ENCODE measurements at regions not wholly inside any gene's neighbourhood (a gene's known extent, or its start where the extent isn't known, plus 50 kb on each side); places are given as distances from the start of the nearest gene placed in this dataset.
"Not testable (repeated sequence)": the region's sequence is repeated elsewhere in the genome, so short reads cannot be mapped to it uniquely, and the experiment has no call there.

DNA sequence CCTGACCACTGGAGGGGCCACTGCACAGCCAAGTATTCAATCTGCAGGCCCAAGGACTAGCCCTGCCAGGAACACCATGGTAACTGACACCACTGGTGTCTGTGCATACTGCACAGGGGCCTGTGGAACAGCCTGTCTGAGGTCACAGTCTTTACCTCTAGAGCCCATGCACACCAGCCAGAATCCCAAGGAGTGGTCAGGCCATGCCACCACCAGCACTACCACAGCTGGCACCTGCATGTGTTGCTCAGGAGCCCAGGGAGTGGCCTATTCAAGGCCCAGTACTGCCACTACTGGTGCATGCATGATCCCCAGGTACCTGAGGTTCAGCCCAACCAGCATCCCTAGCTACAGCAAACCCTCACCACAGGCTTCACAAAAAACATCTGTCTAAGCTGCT lies 546.0 kb upstream of the RGMB start:
- DNase-seq (ENCODE audit: low spot score), result no peak
- TF ChIP-seq, protein P1, sequence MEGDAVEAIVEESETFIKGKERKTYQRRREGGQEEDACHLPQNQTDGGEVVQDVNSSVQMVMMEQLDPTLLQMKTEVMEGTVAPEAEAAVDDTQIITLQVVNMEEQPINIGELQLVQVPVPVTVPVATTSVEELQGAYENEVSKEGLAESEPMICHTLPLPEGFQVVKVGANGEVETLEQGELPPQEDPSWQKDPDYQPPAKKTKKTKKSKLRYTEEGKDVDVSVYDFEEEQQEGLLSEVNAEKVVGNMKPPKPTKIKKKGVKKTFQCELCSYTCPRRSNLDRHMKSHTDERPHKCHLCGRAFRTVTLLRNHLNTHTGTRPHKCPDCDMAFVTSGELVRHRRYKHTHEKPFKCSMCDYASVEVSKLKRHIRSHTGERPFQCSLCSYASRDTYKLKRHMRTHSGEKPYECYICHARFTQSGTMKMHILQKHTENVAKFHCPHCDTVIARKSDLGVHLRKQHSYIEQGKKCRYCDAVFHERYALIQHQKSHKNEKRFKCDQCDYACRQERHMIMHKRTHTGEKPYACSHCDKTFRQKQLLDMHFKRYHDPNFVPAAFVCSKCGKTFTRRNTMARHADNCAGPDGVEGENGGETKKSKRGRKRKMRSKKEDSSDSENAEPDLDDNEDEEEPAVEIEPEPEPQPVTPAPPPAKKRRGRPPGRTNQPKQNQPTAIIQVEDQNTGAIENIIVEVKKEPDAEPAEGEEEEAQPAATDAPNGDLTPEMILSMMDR (IDR thresholded peaks at IDR 0.05; ENCODE audit: unreplicated experiment), result no peak
- H3K4me1 Mint-ChIP-seq (ENCODE audit: unreplicated experiment), result no peaks in the 10 kb centered on the region
- H3K36me3 Mint-ChIP-seq (ENCODE audit: low read depth, unreplicated experiment), result peaks cover 3% of the 10 kb centered on the region
- no peaks in the 10 kb centered on the region for H3K9me3 Mint-ChIP-seq (ENCODE audit: unreplicated experiment)
- no peak overlapping the region for H3K4me3 Mint-ChIP-seq (ENCODE audit: unreplicated experiment)
- no peak overlapping the region for H3K27ac Mint-ChIP-seq (ENCODE audit: unreplicated experiment)
- no peaks in the 10 kb centered on the region for H3K27me3 Mint-ChIP-seq (ENCODE audit: unreplicated experiment)

- no peak for DNase-seq (ENCODE audit: low spot score)
- TF ChIP-seq, protein P1 (IDR thresholded peaks at IDR 0.05; ENCODE audit: unreplicated experiment), result no peak
- Mint-ChIP-seq H3K36me3 (ENCODE audit: low read depth, unreplicated experiment) (peaks cover 3% of the 10 kb centered on the region), H3K4me3 (ENCODE audit: unreplicated experiment) (no peak overlapping the region), H3K9me3 (ENCODE audit: unreplicated experiment) (no peaks in the 10 kb centered on the region), H3K27ac (ENCODE audit: unreplicated experiment) (no peak overlapping the region), H3K27me3 (ENCODE audit: unreplicated experiment) (no peaks in the 10 kb centered on the region), H3K4me1 (ENCODE audit: unreplicated experiment) (no peaks in the 10 kb centered on the region)
Observed at GRCh38 chr5:98231089-98231488, 542.4 kb upstream of the RGMB start.

DNA sequence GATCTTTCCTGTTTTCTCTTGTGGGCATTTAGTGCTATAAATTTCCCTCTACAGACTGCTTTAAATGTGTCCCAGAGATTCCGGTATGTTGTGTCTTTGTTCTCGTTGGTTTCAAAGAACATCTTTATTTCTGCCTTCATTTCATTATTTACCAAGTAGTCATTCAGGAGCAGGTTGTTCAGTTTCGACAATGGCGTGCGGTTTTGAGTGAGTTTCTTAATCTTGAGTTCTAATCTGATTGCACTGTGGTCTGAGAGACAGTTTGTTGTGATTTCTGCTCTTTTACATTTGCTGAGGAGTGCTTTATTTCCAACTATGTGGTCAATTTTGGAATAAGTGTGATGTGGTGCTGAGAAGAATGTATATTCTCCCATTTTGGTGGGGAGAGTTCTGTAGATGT lies 535.7 kb upstream of the RGMB start:
- not testable (repeated sequence) for H3K4me3 Mint-ChIP-seq (ENCODE audit: unreplicated experiment); H3K27ac Mint-ChIP-seq (ENCODE audit: unreplicated experiment); DNase-seq (ENCODE audit: low spot score); H3K9me3 Mint-ChIP-seq (ENCODE audit: unreplicated experiment); H3K27me3 Mint-ChIP-seq (ENCODE audit: unreplicated experiment); H3K4me1 Mint-ChIP-seq (ENCODE audit: unreplicated experiment); H3K36me3 Mint-ChIP-seq (ENCODE audit: low read depth, unreplicated experiment)

DNA sequence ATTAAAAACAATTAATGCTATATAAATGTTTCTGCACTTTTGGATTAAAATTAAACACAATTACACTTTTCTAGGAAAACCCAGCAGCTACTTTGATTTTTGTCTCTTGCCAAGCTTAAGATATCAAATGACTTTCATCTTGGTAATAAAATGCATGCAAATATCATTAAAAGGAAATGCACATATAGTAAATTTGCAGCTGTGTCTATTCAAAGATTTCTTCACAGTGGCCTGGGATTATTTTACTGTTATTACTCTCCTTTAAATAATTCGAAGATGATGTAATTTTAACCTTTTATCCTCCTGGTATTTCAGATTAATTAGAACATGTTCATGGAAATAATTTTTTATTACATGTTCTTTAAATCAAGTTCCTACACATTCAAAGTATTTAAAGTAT lies 529.5 kb upstream of the RGMB start:
- no peaks in the 10 kb centered on the region for H3K9me3 Mint-ChIP-seq (ENCODE audit: unreplicated experiment)
- peaks cover 1% of the 10 kb centered on the region for H3K27me3 Mint-ChIP-seq (ENCODE audit: unreplicated experiment)
- H3K4me1 Mint-ChIP-seq (ENCODE audit: unreplicated experiment), result no peaks in the 10 kb centered on the region
- H3K36me3 Mint-ChIP-seq (ENCODE audit: low read depth, unreplicated experiment), result no peaks in the 10 kb centered on the region
- H3K27ac Mint-ChIP-seq (ENCODE audit: unreplicated experiment), result no peak overlapping the region
- no peak overlapping the region for H3K4me3 Mint-ChIP-seq (ENCODE audit: unreplicated experiment)
- TF ChIP-seq, protein P1 (IDR thresholded peaks at IDR 0.05; ENCODE audit: unreplicated experiment), result no peak
- DNase-seq (ENCODE audit: low spot score), result no peak

- Mint-ChIP-seq H3K9me3 (ENCODE audit: unreplicated experiment) (no peaks in the 10 kb centered on the region), H3K27ac (ENCODE audit: unreplicated experiment) (no peak overlapping the region), H3K36me3 (ENCODE audit: low read depth, unreplicated experiment) (no peaks in the 10 kb centered on the region), H3K4me3 (ENCODE audit: unreplicated experiment) (no peak overlapping the region), H3K4me1 (ENCODE audit: unreplicated experiment) (no peaks in the 10 kb centered on the region), H3K27me3 (ENCODE audit: unreplicated experiment) (no peaks in the 10 kb centered on the region)
- DNase-seq (ENCODE audit: low spot score), result no peak
- TF ChIP-seq, protein P1 (IDR thresholded peaks at IDR 0.05; ENCODE audit: unreplicated experiment), result no peak
Observed at GRCh38 chr5:98248949-98249348, 524.5 kb upstream of the RGMB start.

- no peak for DNase-seq (ENCODE audit: low spot score)
- Mint-ChIP-seq H3K36me3 (ENCODE audit: low read depth, unreplicated experiment) (no peaks in the 10 kb centered on the region), H3K27me3 (ENCODE audit: unreplicated experiment) (no peaks in the 10 kb centered on the region), H3K4me3 (ENCODE audit: unreplicated experiment) (no peak overlapping the region), H3K4me1 (ENCODE audit: unreplicated experiment) (no peaks in the 10 kb centered on the region), H3K27ac (ENCODE audit: unreplicated experiment) (no peak overlapping the region), H3K9me3 (ENCODE audit: unreplicated experiment) (no peaks in the 10 kb centered on the region)
- TF ChIP-seq, protein P1 (IDR thresholded peaks at IDR 0.05; ENCODE audit: unreplicated experiment), result no peak
Observed at GRCh38 chr5:98258939-98259338, 514.5 kb upstream of the RGMB start.

All from endothelial cell (in vitro differentiated cells).